ENCODE measurements at regions not wholly inside any gene's neighbourhood (a gene's known extent, or its start where the extent isn't known, plus 50 kb on each side); places are given as distances from the start of the nearest gene placed in this dataset.

DNA sequence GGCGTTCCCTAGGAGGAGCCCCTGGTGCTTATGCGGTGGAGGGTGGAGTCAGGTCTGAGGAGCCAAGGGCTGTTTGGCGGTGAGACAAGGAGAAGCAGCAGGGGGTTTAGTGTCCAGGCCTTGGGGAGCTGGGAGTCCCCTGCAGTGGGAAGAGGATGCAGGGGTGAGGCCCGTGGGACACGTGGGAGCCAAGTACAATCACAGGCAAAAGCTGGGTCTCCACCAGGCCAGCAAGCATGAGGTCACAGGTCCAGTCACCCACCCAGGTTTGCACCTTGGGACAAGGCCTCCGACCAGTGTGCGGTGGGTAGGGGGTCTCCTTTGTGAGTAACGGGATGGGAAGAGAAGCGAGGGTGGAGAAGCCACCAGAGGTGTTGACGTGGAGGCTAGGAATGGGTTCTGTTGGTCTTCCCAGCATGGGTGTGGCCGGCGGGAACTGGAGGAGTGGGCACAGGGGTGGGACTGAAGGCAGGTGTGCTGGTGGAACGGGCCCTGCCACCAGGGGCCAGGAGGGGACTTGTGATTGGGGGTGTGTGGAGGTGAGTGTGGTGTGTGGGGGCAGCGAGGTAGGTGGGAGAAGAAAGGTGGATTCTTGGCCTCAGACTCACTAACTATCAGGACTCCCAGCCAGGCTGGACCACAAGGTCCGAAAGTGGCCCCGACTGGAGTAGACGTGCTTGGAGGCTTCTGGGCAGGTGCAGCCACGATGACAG lies 953.6 kb downstream of the TBC1D22A start:
- H2AFZ ChIP-seq: no peak overlapping the region
- H3K27me3 Mint-ChIP-seq (ENCODE audit: insufficient read depth, low read depth, poor library complexity): peaks cover 11% of the 10 kb centered on the region
- H4K20me1 ChIP-seq (replicated peaks; ENCODE audit: insufficient read depth): no peaks in the 10 kb centered on the region
- H3F3A ChIP-seq (replicated peaks; ENCODE audit: low read depth): no peaks in the 10 kb centered on the region
- no peak overlapping the region for H3K27ac ChIP-seq (ENCODE audit: low read depth)
- ATAC-seq (peak; percentile 31; the same call in 1 of the 3 replicates), DNase-seq (ENCODE audit: low spot score) (no peak)
- TF ChIP-seq EZH2phosphoT487 (IDR thresholded peaks at IDR 0.05; ENCODE audit: unreplicated experiment) (no peak), CREB1 (CRISPR knock-in tag; IDR thresholded peaks at IDR 0.05; ENCODE audit: low read depth) (no peak), ZNF114 (CRISPR knock-in tag; IDR thresholded peaks at IDR 0.05) (no peak), JUNB (IDR thresholded peaks at IDR 0.05; ENCODE audit: unreplicated experiment) (no peak), EZH2 (IDR thresholded peaks at IDR 0.05; ENCODE audit: low read depth, unreplicated experiment) (no peak), ZNF331 (CRISPR knock-in tag; IDR thresholded peaks at IDR 0.05; ENCODE audit: low read depth) (no peak), STAT1 (IDR thresholded peaks at IDR 0.05; ENCODE audit: unreplicated experiment) (no peak), NANOG (IDR thresholded peaks at IDR 0.05; ENCODE audit: borderline replicate concordance) (no peak), POLR2AphosphoS5 (IDR thresholded peaks at IDR 0.05; ENCODE audit: low read depth) (no peak)
- TF ChIP-seq, protein P1, sequence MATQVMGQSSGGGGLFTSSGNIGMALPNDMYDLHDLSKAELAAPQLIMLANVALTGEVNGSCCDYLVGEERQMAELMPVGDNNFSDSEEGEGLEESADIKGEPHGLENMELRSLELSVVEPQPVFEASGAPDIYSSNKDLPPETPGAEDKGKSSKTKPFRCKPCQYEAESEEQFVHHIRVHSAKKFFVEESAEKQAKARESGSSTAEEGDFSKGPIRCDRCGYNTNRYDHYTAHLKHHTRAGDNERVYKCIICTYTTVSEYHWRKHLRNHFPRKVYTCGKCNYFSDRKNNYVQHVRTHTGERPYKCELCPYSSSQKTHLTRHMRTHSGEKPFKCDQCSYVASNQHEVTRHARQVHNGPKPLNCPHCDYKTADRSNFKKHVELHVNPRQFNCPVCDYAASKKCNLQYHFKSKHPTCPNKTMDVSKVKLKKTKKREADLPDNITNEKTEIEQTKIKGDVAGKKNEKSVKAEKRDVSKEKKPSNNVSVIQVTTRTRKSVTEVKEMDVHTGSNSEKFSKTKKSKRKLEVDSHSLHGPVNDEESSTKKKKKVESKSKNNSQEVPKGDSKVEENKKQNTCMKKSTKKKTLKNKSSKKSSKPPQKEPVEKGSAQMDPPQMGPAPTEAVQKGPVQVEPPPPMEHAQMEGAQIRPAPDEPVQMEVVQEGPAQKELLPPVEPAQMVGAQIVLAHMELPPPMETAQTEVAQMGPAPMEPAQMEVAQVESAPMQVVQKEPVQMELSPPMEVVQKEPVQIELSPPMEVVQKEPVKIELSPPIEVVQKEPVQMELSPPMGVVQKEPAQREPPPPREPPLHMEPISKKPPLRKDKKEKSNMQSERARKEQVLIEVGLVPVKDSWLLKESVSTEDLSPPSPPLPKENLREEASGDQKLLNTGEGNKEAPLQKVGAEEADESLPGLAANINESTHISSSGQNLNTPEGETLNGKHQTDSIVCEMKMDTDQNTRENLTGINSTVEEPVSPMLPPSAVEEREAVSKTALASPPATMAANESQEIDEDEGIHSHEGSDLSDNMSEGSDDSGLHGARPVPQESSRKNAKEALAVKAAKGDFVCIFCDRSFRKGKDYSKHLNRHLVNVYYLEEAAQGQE (IDR thresholded peaks at IDR 0.05; ENCODE audit: unreplicated experiment): no peak
- TF ChIP-seq, protein P2, sequence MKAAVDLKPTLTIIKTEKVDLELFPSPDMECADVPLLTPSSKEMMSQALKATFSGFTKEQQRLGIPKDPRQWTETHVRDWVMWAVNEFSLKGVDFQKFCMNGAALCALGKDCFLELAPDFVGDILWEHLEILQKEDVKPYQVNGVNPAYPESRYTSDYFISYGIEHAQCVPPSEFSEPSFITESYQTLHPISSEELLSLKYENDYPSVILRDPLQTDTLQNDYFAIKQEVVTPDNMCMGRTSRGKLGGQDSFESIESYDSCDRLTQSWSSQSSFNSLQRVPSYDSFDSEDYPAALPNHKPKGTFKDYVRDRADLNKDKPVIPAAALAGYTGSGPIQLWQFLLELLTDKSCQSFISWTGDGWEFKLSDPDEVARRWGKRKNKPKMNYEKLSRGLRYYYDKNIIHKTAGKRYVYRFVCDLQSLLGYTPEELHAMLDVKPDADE (IDR thresholded peaks at IDR 0.05): no peak
- TF ChIP-seq, protein P3, sequence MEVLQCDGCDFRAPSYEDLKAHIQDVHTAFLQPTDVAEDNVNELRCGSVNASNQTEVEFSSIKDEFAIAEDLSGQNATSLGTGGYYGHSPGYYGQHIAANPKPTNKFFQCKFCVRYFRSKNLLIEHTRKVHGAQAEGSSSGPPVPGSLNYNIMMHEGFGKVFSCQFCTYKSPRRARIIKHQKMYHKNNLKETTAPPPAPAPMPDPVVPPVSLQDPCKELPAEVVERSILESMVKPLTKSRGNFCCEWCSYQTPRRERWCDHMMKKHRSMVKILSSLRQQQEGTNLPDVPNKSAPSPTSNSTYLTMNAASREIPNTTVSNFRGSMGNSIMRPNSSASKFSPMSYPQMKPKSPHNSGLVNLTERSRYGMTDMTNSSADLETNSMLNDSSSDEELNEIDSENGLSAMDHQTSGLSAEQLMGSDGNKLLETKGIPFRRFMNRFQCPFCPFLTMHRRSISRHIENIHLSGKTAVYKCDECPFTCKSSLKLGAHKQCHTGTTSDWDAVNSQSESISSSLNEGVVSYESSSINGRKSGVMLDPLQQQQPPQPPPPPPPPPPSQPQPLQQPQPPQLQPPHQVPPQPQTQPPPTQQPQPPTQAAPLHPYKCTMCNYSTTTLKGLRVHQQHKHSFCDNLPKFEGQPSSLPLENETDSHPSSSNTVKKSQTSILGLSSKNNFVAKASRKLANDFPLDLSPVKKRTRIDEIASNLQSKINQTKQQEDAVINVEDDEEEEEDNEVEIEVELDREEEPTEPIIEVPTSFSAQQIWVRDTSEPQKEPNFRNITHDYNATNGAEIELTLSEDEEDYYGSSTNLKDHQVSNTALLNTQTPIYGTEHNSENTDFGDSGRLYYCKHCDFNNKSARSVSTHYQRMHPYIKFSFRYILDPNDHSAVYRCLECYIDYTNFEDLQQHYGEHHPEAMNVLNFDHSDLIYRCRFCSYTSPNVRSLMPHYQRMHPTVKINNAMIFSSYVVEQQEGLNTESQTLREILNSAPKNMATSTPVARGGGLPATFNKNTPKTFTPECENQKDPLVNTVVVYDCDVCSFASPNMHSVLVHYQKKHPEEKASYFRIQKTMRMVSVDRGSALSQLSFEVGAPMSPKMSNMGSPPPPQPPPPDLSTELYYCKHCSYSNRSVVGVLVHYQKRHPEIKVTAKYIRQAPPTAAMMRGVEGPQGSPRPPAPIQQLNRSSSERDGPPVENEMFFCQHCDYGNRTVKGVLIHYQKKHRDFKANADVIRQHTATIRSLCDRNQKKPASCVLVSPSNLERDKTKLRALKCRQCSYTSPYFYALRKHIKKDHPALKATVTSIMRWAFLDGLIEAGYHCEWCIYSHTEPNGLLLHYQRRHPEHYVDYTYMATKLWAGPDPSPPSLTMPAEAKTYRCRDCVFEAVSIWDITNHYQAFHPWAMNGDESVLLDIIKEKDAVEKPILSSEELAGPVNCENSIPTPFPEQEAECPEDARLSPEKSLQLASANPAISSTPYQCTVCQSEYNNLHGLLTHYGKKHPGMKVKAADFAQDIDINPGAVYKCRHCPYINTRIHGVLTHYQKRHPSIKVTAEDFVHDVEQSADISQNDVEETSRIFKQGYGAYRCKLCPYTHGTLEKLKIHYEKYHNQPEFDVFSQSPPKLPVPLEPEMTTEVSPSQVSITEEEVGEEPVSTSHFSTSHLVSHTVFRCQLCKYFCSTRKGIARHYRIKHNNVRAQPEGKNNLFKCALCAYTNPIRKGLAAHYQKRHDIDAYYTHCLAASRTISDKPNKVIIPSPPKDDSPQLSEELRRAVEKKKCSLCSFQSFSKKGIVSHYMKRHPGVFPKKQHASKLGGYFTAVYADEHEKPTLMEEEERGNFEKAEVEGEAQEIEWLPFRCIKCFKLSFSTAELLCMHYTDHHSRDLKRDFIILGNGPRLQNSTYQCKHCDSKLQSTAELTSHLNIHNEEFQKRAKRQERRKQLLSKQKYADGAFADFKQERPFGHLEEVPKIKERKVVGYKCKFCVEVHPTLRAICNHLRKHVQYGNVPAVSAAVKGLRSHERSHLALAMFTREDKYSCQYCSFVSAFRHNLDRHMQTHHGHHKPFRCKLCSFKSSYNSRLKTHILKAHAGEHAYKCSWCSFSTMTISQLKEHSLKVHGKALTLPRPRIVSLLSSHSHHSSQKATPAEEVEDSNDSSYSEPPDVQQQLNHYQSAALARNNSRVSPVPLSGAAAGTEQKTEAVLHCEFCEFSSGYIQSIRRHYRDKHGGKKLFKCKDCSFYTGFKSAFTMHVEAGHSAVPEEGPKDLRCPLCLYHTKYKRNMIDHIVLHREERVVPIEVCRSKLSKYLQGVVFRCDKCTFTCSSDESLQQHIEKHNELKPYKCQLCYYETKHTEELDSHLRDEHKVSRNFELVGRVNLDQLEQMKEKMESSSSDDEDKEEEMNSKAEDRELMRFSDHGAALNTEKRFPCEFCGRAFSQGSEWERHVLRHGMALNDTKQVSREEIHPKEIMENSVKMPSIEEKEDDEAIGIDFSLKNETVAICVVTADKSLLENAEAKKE (CRISPR knock-in tag; IDR thresholded peaks at IDR 0.05): no peak
- TF ChIP-seq, protein P4, sequence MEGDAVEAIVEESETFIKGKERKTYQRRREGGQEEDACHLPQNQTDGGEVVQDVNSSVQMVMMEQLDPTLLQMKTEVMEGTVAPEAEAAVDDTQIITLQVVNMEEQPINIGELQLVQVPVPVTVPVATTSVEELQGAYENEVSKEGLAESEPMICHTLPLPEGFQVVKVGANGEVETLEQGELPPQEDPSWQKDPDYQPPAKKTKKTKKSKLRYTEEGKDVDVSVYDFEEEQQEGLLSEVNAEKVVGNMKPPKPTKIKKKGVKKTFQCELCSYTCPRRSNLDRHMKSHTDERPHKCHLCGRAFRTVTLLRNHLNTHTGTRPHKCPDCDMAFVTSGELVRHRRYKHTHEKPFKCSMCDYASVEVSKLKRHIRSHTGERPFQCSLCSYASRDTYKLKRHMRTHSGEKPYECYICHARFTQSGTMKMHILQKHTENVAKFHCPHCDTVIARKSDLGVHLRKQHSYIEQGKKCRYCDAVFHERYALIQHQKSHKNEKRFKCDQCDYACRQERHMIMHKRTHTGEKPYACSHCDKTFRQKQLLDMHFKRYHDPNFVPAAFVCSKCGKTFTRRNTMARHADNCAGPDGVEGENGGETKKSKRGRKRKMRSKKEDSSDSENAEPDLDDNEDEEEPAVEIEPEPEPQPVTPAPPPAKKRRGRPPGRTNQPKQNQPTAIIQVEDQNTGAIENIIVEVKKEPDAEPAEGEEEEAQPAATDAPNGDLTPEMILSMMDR (conservative IDR thresholded peaks at IDR 0.05; ENCODE audit: low read depth in 2 of 2): no peak
- H3K27ac Mint-ChIP-seq: no peak overlapping the region
- H3K27me3 ChIP-seq (ENCODE audit: insufficient read depth): no peaks in the 10 kb centered on the region
- no peaks in the 10 kb centered on the region for H3K36me3 Mint-ChIP-seq (ENCODE audit: low read depth)
- H3K9me2 ChIP-seq (ENCODE audit: insufficient read depth): no peaks in the 10 kb centered on the region
- H3K79me2 ChIP-seq (replicated peaks; ENCODE audit: insufficient read depth): no peaks in the 10 kb centered on the region
- H3K4me3 ChIP-seq: no peak overlapping the region
- H3K4me2 ChIP-seq: no peak overlapping the region
- peaks cover 19% of the 10 kb centered on the region; the same call in 2 of the 3 replicates for H3K4me1 Mint-ChIP-seq
- H3K36me3 ChIP-seq (ENCODE audit: insufficient read depth): peaks cover 8% of the 10 kb centered on the region; the same call in 1 of the 2 replicates
- no peak overlapping the region for H3K4me3 Mint-ChIP-seq
- 0 out of 3 replicates have a peak, but pooled peaks cover 2% of the 10 kb centered on the region for H3K9me3 Mint-ChIP-seq
- no peaks in the 10 kb centered on the region for H3K4me1 ChIP-seq (ENCODE audit: insufficient read depth)

Data from GM23338 (cell line).